HG02885 (cell line): ENCODE measurements at regions not wholly inside any gene's neighbourhood (a gene's known extent, or its start where the extent isn't known, plus 50 kb on each side); places are given as distances from the start of the nearest gene placed in this dataset.
"Not testable (repeated sequence)": the region's sequence is repeated elsewhere in the genome, so short reads cannot be mapped to it uniquely, and the experiment has no call there.

ENCODE experiments used
- ATAC-seq: cut with Tn5 transposase; IDR thresholded peaks from one replicate; pipeline ENCODE4 v1.9.1; 2021; ENCODE audit warnings: mild to moderate bottlenecking; ENCODE audit not compliant: unreplicated experiment, poor library complexity

DNA sequence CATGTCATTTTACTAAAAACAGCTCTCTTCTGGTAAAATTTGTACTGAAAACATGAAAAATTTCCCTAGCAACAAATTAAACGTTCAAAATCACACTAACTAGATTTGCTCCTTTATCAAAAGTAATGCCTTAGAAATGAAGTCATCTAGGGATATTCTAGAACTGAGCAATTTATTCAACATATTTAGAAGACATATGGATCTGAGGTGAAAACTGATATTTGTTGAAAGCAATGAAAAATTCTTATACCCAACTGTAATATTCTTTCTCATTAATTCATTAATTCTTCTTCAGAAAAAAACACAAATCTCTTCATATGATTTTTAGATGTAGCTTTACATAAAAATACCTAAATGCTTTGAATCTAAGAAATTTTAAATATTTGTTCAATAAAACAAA is 604.9 kb downstream of the NR2F1-AS1 start:
- ATAC-seq, result no peak

- no peak for ATAC-seq
These were observed 611.2 kb downstream of the NR2F1-AS1 start for GRCh38 chr5:92969781-92970237.

DNA sequence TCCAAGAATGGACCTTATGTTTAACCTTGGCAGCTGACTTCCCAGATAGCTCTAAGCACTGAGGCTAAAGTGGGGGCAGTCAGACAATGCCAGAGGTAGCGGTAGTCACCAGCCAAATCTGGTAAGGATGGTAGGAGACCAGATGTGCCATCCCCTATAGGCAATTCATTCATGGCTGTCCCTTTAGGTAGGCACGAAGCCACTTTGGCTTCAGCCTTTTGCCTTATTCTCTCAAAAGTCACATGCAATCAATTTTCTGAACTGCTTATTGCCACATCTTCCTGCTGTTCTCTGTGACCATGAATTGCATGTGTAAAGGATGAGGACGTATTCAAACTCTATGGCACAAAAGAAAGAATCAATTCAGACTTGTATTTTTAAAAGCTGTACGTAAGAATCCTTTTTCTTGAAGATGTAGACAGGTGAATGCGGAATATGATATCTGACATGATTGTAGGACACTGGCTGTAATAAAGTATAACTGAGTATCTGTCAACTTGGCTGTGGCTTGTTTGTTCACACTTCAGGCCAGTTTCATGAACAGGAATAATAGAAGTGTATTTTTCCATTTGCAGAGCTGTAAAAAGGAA is 611.7 kb downstream of the NR2F1-AS1 start:
- ATAC-seq, result no peak

DNA sequence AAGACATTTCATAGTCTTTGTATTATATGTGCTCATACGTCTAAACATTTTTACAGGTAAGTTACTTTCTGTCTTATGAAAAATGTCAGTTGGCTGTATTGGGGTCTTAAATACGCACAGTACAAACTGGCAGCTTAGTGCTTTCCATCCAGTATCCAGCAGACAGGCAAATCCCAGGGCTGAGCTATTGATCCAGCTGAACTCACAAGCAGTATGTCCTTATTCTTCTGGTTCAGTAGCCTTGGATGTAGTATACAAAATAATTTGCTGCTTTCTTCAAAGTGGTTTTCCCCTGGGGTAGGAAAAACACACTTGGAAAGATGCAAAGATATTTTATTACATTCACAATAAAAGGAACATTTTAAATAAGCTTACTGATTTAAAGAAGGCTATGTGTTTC is 617.2 kb downstream of the NR2F1-AS1 start:
- ATAC-seq, result no peak

DNA sequence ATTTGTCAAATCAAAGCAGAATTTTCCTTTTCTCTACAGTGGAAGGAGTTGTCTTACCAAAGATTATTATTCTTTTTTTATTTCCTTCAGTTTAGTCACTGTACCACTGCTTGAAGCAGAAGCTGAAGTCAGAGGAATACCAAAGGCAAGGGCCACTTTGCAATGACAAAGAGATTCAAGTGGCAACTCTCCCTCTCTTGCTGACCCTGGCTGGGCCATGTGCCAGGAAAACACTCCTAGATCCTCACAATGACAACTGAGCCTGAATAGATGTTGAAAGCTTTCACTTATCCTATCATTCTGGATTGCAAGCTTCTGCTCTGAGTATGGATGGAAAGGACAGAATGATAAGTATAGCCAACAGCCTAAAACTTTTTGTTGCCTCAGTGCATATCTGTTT is 618.3 kb downstream of the NR2F1-AS1 start:
- no peak for ATAC-seq

DNA sequence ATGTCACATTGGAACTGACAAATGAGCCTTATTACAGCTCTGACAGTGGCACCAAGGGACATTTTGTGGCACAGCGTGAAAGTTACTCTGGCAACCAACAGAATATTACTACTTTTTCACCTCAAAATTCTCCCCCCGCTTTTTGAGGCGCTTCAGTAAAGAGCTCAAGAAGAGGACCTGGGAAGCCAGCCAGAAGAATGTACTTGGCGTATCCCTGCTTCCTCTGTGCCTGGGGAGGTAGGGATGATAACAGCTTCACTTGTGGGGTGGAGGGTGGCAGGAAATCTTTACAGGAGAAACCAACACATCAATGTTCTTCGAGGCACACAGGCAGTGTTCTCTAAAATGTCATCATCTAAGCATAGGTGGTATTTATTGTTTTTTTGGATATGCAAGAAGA is 624.1 kb downstream of the NR2F1-AS1 start:
- ATAC-seq, result no peak

DNA sequence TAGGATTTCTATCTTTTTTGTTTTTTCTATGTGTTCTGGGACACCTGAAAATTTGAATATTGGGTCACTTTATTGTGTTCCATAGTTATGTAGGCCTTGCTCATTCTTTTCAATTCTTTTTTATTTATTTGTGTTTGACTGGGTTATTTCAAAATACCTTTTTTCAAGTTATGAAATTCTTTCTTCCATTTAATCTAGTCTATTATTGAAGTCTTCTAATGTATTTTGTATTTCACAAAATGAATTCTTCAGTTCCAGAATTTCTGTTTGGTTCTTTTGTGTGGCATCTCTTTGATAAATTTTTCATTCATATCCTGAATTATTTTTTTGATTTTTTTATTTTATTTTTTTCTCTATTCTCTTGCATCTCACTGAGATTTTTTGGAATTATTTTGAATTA is 628.8 kb downstream of the NR2F1-AS1 start:
- no peak for ATAC-seq

- no peak for ATAC-seq
These were observed 629.3 kb downstream of the NR2F1-AS1 start for GRCh38 chr5:92951746-92952145.

DNA sequence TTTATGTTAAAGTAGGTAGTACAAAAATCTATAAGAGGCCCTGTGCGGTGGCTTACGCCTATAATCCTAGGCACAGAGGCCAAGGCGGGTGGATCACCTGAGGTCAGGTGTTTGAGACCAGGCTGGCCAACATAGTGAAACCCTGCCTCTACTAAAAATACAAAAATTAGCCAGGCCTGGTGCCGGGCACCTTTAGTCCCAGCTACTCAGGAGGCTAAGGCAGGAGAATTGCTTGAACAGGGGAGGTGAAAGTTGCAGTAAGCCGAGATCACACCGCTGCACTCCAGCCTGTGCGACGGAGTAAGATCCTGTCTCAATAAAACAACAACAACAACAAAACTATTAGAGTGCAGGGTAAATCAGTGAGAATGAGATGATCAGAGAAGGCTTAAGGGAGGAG is 634.5 kb downstream of the NR2F1-AS1 start:
- ATAC-seq, result no peak

- no peak for ATAC-seq
These were observed 635.4 kb downstream of the NR2F1-AS1 start for GRCh38 chr5:92945605-92946097.

GRCh38 chr5:92944903-92945604 is 636.0 kb downstream of the NR2F1-AS1 start:
- no peak for ATAC-seq

DNA sequence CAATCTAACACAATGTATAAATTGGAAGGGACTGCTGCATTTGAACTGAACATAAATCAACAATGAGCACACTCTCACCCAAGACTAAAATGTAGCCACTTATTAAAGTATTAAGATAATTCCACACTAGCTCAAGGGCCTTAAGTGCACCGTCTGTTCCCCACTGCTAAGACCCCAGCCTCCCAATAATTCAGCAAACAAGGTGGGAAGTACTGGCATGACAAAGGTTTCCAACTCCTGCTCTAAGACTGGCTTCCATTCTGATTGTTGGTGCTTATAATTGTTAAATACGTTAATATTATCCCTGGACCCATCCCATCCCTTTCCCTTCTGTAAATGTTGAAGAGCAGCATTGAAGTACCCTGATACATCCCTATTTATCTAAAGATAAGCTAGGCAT is 636.7 kb downstream of the NR2F1-AS1 start:
- ATAC-seq, result no peak

GRCh38 chr5:92942762-92943161 is 638.3 kb downstream of the NR2F1-AS1 start:
- ATAC-seq, result no peak

DNA sequence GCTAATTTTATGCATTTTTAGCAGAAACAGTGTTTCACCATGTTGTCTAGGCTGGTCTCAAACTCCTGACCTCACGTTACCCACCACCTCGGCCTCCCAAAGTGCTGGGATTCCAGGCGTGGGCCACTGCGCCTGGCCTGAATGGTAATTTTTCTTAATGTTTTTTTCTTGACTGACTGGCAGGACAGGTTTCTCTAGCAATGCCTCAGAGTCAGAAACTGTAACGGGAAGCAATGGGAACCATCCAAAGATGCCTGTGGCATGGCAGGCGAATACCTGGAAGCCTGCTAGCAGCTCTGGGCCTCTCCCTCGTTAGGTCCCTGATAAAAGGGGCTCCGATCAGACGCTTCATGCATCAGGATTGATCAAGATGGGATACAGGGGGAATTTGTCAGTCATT is 639.2 kb downstream of the NR2F1-AS1 start:
- ATAC-seq, result no peak

GRCh38 chr5:92939428-92939827 is 641.6 kb downstream of the NR2F1-AS1 start:
- no peak for ATAC-seq

- ATAC-seq, result not testable (repeated sequence)
These were observed 643.6 kb downstream of the NR2F1-AS1 start for GRCh38 chr5:92937396-92937795.

DNA sequence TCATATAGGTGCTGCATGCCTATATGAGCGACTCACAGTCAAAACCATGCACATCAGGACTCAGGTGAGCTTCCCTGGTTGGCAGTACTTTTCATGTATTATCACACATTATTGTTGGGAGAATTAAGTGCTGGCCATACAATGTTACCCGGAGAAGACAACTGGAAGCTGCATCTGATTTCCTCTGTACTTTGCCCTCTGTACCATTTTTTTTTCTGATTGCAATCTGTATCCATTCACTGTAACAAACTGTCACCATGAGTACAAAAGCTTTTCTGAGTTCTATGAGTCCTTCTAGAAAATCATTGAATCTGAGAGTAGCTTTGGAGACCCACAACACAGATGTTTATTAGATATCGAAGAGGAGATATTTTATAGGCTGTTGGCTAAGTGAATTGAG is 651.0 kb downstream of the NR2F1-AS1 start:
- ATAC-seq, result no peak

GRCh38 chr5:92927291-92927778 is 653.7 kb downstream of the NR2F1-AS1 start:
- no peak for ATAC-seq

DNA sequence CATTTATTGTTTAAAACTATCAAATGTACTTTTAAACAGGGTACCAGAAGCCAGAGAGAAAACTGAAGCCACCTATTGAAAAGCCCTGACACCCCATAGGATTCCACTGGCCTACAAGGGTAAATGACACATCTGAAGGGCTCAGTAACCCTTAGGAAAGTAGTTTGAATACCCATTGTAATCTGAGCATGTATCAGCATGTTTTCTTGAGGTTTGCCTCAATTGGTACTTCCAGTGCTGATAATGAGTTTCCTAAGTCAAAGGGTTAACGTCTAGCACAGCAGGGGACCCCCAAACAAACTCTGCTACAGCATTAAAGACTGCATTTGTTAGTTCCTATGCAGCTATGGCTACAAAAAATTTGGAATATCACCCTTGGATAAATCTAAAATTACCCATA is 657.1 kb downstream of the NR2F1-AS1 start:
- ATAC-seq, result no peak

DNA sequence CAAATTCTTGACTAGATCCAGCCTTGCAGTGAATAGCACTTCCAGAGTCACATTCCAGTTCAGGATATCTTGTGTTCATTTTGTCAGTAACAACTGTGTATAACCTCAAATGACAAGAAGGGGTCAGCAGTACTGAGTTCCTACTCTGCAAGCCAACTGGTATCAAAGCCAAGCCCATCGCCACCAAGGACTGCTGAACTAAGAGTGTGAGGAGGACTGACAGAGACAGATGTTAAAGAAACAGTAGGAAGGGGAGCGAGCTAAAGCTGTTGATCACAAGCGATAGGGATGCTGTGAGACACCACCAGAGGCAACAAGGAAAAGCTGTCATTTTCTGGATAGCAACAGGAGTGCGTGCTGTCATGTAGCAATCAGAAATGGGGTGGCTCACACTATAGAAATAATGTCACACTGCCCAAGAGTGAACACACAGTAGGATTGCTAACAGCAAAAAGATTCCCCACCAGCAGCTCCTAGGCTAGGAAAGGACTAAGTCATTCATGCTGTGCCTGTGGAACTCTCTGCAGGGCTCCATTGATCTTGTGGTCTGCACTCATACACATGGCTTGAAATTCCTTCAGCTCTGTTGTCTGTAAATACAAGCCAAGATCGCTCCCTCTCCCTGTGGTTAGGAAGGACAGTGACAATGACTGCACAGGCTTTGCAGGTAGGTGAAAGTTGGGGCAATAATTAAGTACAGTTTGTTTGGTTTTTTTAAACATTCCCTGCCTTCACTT is 658.6 kb downstream of the NR2F1-AS1 start:
- no peak for ATAC-seq

DNA sequence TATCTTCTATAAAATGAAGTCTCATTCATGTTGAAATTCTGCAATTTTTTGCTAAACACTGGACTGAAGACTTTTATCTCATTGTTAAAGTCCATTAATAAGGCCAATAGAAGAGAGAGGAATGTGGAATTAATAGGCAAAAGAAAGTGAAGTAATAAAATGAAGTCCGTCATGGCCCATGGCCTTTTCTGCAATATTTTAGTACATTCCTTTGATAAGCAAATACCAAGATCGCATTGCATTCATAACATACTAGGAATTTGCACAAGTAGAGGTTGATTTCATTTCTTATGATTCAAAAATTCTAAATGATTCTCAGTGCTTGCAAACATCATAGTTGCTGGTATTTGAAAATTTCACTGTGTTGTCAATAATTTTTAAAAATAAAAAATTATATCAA is 664.0 kb downstream of the NR2F1-AS1 start:
- ATAC-seq, result no peak
